Loucy (cell line): ENCODE measurements at regions not wholly inside any gene's neighbourhood (a gene's known extent, or its start where the extent isn't known, plus 50 kb on each side); places are given as distances from the start of the nearest gene placed in this dataset.

Experiments
- H2AFZ ChIP-seq: fragments of 200-600 bp; sonication (generic); 2 replicates; pipeline ENCODE4 v1.6.0; 2016; ENCODE audit warnings: antibody characterized with exemption, mild to moderate bottlenecking, low read length, moderate library complexity
- H3F3A ChIP-seq: fragments of 200-600 bp; 2 replicates; pipeline ENCODE4 v1.6.0; 2016; ENCODE audit warnings: antibody characterized with exemption, low read depth, mild to moderate bottlenecking
- H3K27me3 ChIP-seq: fragments of 200-600 bp; sonication (generic); 2 replicates; pipeline ENCODE4 v1.6.1; 2014; ENCODE audit warnings: low read length, mild to moderate bottlenecking; ENCODE audit not compliant: insufficient read depth, poor library complexity, severe bottlenecking
- H3K36me3 ChIP-seq: fragments of 200-600 bp; sonication (generic); 2 replicates; pipeline ENCODE4 v1.6.1; 2016; ENCODE audit warnings: low read length; ENCODE audit not compliant: insufficient read depth
- H3K4me1 ChIP-seq: fragments of 200-600 bp; sonication (generic); 2 replicates; pipeline ENCODE4 v1.5.1; 2014; ENCODE audit warnings: low read length, mild to moderate bottlenecking; ENCODE audit not compliant: insufficient read depth, poor library complexity, severe bottlenecking
- H3K4me2 ChIP-seq: fragments of 200-600 bp; sonication (generic); 2 replicates; pipeline ENCODE4 v1.6.0; 2014; ENCODE audit warnings: antibody characterized with exemption, low read length, low read depth, mild to moderate bottlenecking; ENCODE audit not compliant: poor library complexity, severe bottlenecking
- H3K4me3 ChIP-seq: fragments of 200-600 bp; sonication (generic); 2 replicates; pipeline ENCODE4 v1.5.1; 2014; ENCODE audit warnings: low read length, mild to moderate bottlenecking, mixed read lengths; ENCODE audit not compliant: poor library complexity, severe bottlenecking
- H3K79me2 ChIP-seq: fragments of 200-600 bp; sonication (generic); 2 replicates; pipeline ENCODE4 v1.6.1; 2014; ENCODE audit warnings: low read length; ENCODE audit not compliant: insufficient read depth
- H3K9ac ChIP-seq: fragments of 200-600 bp; sonication (generic); 2 replicates; pipeline ENCODE4 v1.6.0; 2014; ENCODE audit warnings: mild to moderate bottlenecking, low read depth, low read length, moderate library complexity; ENCODE audit not compliant: poor library complexity, severe bottlenecking
- H3K9me2 ChIP-seq: fragments of 200-600 bp; sonication (generic); replicated peaks from 2 replicates; pipeline ENCODE4 v1.6.1; 2016; ENCODE audit warnings: low read depth, low read length, mixed read lengths
- H3K9me3 ChIP-seq: fragments of 200-600 bp; sonication (generic); 2 replicates; pipeline ENCODE4 v1.6.1; 2014; ENCODE audit warnings: mild to moderate bottlenecking, antibody characterized with exemption, low read length, low read depth; ENCODE audit not compliant: insufficient read depth
- H4K20me1 ChIP-seq: fragments of 200-600 bp; sonication (generic); 2 replicates; pipeline ENCODE4 v1.6.0; 2014; ENCODE audit warnings: antibody characterized with exemption, low read length, mild to moderate bottlenecking; ENCODE audit not compliant: insufficient read depth, poor library complexity, severe bottlenecking
- EZH2phosphoT487 ChIP-seq: fragments of 200-600 bp; IDR thresholded peaks from 2 replicates; pipeline ENCODE4 v1.6.1; 2018; ENCODE audit warnings: antibody characterized with exemption, mild to moderate bottlenecking, moderate library complexity, borderline replicate concordance
- TF ChIP-seq, protein P1 (sequence below): fragments of 200-600 bp; sonication (generic); conservative IDR thresholded peaks from 2 replicates; pipeline ENCODE4 v1.5.1; 2014; ENCODE audit warnings: mild to moderate bottlenecking, antibody characterized with exemption, low read length

DNA sequence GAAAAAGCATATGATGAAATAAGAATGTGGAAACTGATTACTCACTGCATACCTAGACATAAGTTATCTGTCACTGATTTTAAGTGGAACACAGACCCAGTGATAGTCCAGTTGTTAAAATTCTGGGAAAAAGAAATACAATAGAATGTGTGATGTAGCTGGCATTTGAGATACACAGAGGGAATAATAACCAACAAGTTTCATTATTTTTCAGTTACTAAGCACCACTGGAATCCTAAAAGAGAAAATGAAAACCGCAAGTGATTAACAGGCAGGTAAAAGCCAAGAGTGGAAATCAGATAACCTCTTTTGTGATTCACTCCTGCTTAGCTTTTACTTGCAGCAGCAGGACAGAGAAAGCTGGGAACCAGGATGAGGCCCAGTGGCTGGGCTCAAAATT lies 994.0 kb upstream of the SEMA6A start:
- no peaks in the 10 kb centered on the region for H4K20me1 ChIP-seq
- H3K4me1 ChIP-seq = no peaks in the 10 kb centered on the region
- TF ChIP-seq EZH2phosphoT487 = no peak
- TF ChIP-seq, protein P1, sequence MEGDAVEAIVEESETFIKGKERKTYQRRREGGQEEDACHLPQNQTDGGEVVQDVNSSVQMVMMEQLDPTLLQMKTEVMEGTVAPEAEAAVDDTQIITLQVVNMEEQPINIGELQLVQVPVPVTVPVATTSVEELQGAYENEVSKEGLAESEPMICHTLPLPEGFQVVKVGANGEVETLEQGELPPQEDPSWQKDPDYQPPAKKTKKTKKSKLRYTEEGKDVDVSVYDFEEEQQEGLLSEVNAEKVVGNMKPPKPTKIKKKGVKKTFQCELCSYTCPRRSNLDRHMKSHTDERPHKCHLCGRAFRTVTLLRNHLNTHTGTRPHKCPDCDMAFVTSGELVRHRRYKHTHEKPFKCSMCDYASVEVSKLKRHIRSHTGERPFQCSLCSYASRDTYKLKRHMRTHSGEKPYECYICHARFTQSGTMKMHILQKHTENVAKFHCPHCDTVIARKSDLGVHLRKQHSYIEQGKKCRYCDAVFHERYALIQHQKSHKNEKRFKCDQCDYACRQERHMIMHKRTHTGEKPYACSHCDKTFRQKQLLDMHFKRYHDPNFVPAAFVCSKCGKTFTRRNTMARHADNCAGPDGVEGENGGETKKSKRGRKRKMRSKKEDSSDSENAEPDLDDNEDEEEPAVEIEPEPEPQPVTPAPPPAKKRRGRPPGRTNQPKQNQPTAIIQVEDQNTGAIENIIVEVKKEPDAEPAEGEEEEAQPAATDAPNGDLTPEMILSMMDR = no peak
- H3K9me2 ChIP-seq = no peaks in the 10 kb centered on the region
- no peak overlapping the region for H3K4me3 ChIP-seq
- no peaks in the 10 kb centered on the region for H3K36me3 ChIP-seq
- no peaks in the 10 kb centered on the region for H3F3A ChIP-seq
- H3K79me2 ChIP-seq = no peaks in the 10 kb centered on the region
- H3K9me3 ChIP-seq = no peaks in the 10 kb centered on the region
- H3K4me2 ChIP-seq = no peak overlapping the region
- no peaks in the 10 kb centered on the region for H3K27me3 ChIP-seq
- no peak overlapping the region for H3K9ac ChIP-seq
- H2AFZ ChIP-seq = no peak overlapping the region

DNA sequence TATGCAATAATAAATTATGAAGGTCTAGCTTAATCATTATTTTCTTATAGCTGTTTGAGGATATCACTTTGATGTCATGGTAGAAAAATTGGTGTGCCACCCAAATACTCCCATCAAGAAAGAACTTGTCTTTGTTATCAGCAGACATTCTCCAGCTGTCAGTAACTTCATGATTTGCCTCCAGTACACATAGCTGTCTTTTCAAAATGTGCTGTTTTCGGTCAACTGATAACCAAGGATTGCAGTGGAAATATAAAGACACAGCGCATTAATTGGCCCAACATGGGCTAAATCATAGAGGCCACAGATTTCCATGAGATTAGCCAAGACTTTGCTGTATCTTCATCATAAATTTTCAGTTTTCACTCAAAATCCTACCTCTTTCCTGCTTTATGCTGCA lies 993.5 kb upstream of the SEMA6A start:
- Histone ChIP-seq H4K20me1 (no peaks in the 10 kb centered on the region), H3K79me2 (no peaks in the 10 kb centered on the region), H3K4me3 (no peak overlapping the region), H3K36me3 (no peaks in the 10 kb centered on the region), H3K9me2 (no peaks in the 10 kb centered on the region), H2AFZ (no peak overlapping the region), H3K4me1 (no peaks in the 10 kb centered on the region), H3K4me2 (no peak overlapping the region), H3K9ac (no peak overlapping the region), H3K27me3 (no peaks in the 10 kb centered on the region), H3K9me3 (no peaks in the 10 kb centered on the region), H3F3A (no peaks in the 10 kb centered on the region)
- TF ChIP-seq EZH2phosphoT487 = no peak
- TF ChIP-seq, protein P1 = no peak

DNA sequence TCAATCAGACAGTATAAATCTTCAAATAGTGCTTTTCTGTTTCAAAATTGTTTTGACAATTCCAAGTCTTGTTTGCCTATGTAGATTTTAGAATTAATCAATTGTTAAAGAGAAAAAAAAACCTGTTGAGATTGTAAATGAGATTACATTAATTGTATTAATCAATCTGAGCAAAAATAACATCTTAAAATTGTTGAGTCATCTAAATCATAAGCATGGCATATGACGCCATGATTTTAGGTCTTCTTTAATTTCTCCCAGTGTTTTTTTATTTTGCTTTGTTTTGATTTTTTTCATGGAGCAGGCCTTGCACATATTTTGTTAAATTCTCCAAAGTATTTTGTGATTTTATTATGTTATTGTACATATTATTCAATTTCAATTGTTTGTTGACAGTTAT lies 988.0 kb upstream of the SEMA6A start:
- no peak overlapping the region for H3K4me3 ChIP-seq
- no peak overlapping the region for H3K9ac ChIP-seq
- H3K36me3 ChIP-seq = no peaks in the 10 kb centered on the region
- no peaks in the 10 kb centered on the region for H3K4me1 ChIP-seq
- H3K79me2 ChIP-seq = no peaks in the 10 kb centered on the region
- no peaks in the 10 kb centered on the region for H3F3A ChIP-seq
- no peak overlapping the region for H3K4me2 ChIP-seq
- H2AFZ ChIP-seq = no peak overlapping the region
- no peaks in the 10 kb centered on the region for H3K27me3 ChIP-seq
- no peaks in the 10 kb centered on the region for H3K9me3 ChIP-seq
- no peaks in the 10 kb centered on the region for H4K20me1 ChIP-seq
- H3K9me2 ChIP-seq = no peaks in the 10 kb centered on the region
- TF ChIP-seq, protein P1 = no peak
- no peak for TF ChIP-seq EZH2phosphoT487
